Spleen (tissue), 11 donors: ENCODE measurements at regions not wholly inside any gene's neighbourhood (a gene's known extent, or its start where the extent isn't known, plus 50 kb on each side); places are given as distances from the start of the nearest gene placed in this dataset.

Experiments used
- DNase-seq: peaks from one replicate; pipeline ENCODE4 v3.0.0-alpha.2; 2020
- H3K27ac ChIP-seq, 8 donors: fragments of 200-600 bp; sonication (generic) in 7 of 8; 1 replicate in 4 of 8; 2 replicates in 4 of 8; pipeline versions ENCODE4 v1.5.0 to v1.8.0; 2016 to 2021; ENCODE audit warnings: inconsistent platforms in 4 of 8, mild to moderate bottlenecking in 4 of 8, moderate library complexity in 1 of 8
- H3K27me3 ChIP-seq, 7 donors: fragments of 200-600 bp; sonication (generic) in 6 of 7; replicated peaks in 1 of 7; 1 replicate in 4 of 7; 2 replicates in 3 of 7; pipeline versions ENCODE4 v1.5.0 to v1.8.0; 2016 to 2021; ENCODE audit warnings: inconsistent platforms in 3 of 7, mild to moderate bottlenecking in 1 of 7
- H3K36me3 ChIP-seq, 6 donors: fragments of 200-600 bp; sonication (generic) in 5 of 6; 1 replicate in 4 of 6; 2 replicates in 2 of 6; pipeline versions ENCODE4 v1.5.0 to v1.8.0; 2016 to 2021; ENCODE audit warnings: inconsistent platforms in 2 of 6
- H3K4me1 ChIP-seq, 6 donors: fragments of 200-600 bp; sonication (generic) in 5 of 6; 1 replicate in 3 of 6; 2 replicates in 3 of 6; pipeline versions ENCODE4 v1.5.0 to v1.8.0; 2016 to 2021; ENCODE audit warnings: inconsistent platforms in 3 of 6
- H3K4me3 ChIP-seq, 8 donors: fragments of 200-600 bp; sonication (generic) in 7 of 8; 1 replicate in 4 of 8; 2 replicates in 4 of 8; pipeline versions ENCODE4 v1.5.0 to v1.8.0; 2016 to 2021; ENCODE audit warnings: inconsistent platforms in 4 of 8, mild to moderate bottlenecking in 4 of 8, moderate library complexity in 2 of 8
- H3K9me3 ChIP-seq, 8 donors: fragments of 200-600 bp; sonication (generic) in 7 of 8; 1 replicate in 4 of 8; 2 replicates in 4 of 8; pipeline versions ENCODE4 v1.5.0 to v1.8.0; 2016 to 2021; ENCODE audit warnings: inconsistent platforms in 4 of 8
- POLR2A ChIP-seq, 3 donors: fragments of 450-650 bp; IDR thresholded peaks; one replicate each; pipeline ENCODE4 v1.5.1; 2017; ENCODE audit warnings: antibody characterized with exemption in 3 of 3, mild to moderate bottlenecking in 1 of 3
- POLR2AphosphoS5 ChIP-seq, 3 donors: sonication (generic); formaldehyde crosslinking; IDR thresholded peaks; one replicate each; pipeline ENCODE4 v1.5.1; 2017; ENCODE audit warnings: antibody characterized with exemption in 3 of 3
- WGBS, 5 donors: extraction: QIAGEN DNeasy Blood & Tissue Kit in 3 of 5; methylation state at CpG; one replicate each; pipeline versions ENCODE4 v1.1.5 to v1.1.7; 2013 to 2018; 5-methylcytosine and 5-hydroxymethylcytosine counted together
- intact Hi-C: fragments of 100-400 bp; cut with DNase I; formaldehyde crosslinking; loops from one replicate; pipeline ENCODE4 v1.15.0; 2023; ENCODE audit warnings: low total_unique reads
- TF ChIP-seq, protein P1 (sequence below), 11 experiments: fragments of 200-600 bp in 7 of 11; fragments of 450-650 bp in 4 of 11; sonication (generic) in 4 of 11; IDR thresholded peaks in 8 of 11; conservative IDR thresholded peaks in 3 of 11; 1 replicate in 7 of 11; 2 replicates in 4 of 11; pipeline versions ENCODE4 v1.4.0 to v1.8.0; 2016 to 2021; ENCODE audit warnings: antibody characterized with exemption in 11 of 11, inconsistent platforms in 4 of 11, mild to moderate bottlenecking in 1 of 11
- donor health status: healthy with polysubstance abuse.
- donor health status: DM: no; HTN: no; CAD: no; lungs with moderate emphysema.
- donor health status: DM: no; HTN: no; CAD: no.
- donor health status: Bipolar disorder and iron deficiency.
- donor health status: healthy.
- donor health status: DM: no; HTN: no; CAD: no.
- donor health status: DM: yes; HTN: yes; CAD: no.

- H3K4me1 ChIP-seq, result no peaks in the 10 kb centered on the region
- TF ChIP-seq, protein P1, sequence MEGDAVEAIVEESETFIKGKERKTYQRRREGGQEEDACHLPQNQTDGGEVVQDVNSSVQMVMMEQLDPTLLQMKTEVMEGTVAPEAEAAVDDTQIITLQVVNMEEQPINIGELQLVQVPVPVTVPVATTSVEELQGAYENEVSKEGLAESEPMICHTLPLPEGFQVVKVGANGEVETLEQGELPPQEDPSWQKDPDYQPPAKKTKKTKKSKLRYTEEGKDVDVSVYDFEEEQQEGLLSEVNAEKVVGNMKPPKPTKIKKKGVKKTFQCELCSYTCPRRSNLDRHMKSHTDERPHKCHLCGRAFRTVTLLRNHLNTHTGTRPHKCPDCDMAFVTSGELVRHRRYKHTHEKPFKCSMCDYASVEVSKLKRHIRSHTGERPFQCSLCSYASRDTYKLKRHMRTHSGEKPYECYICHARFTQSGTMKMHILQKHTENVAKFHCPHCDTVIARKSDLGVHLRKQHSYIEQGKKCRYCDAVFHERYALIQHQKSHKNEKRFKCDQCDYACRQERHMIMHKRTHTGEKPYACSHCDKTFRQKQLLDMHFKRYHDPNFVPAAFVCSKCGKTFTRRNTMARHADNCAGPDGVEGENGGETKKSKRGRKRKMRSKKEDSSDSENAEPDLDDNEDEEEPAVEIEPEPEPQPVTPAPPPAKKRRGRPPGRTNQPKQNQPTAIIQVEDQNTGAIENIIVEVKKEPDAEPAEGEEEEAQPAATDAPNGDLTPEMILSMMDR (IDR thresholded peaks at IDR 0.05 in 8 of 11, conservative IDR thresholded peaks at IDR 0.05 in 3 of 11), result no peak
- TF ChIP-seq POLR2AphosphoS5 (IDR thresholded peaks at IDR 0.05), result no peak
- H3K36me3 ChIP-seq, result no peaks in the 10 kb centered on the region
- H3K27ac ChIP-seq, result no peak overlapping the region
- H3K4me3 ChIP-seq, result no peak overlapping the region
- intact Hi-C loops, result no loop called here
- H3K27me3 ChIP-seq, result no peaks in the 10 kb centered on the region
- H3K9me3 ChIP-seq, result peaks cover 0 to 8% (median 0%) of the 10 kb centered on the region in 8 donors
- WGBS, 5 donors, result 82 to 88% (median 85%) methylated on average over 5 of the region's 5 CpGs
- DNase-seq, result no peak
Measured at GRCh38 chr3:62936626-62937254, 61.5 kb upstream of the CADPS start.

DNA sequence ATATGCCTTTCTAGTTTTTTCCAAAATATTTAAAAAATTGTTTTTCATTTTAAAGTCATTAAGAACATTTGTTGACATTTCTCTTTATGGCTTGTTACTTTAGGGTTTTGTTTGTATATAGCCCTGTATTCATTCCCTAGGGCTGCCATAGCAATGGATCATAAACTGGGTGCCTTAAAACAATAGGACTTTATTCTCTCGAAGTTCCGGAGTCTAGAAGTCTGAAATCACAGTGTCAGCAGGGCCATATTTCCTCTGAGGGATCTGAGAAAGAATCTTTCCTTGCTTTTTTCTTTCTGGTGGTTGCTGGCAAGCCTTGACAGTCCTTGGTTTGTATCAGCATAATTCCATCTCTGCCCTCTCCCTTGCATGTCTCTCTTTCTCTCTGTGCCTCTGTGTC lies 63.4 kb upstream of the CADPS start:
- H3K36me3 ChIP-seq, result no peaks in the 10 kb centered on the region
- H3K27me3 ChIP-seq, result no peaks in the 10 kb centered on the region
- no peak overlapping the region for H3K4me3 ChIP-seq
- DNase-seq, result no peak
- WGBS, 5 donors, result 75 to 90% (median 85%) methylated on average over 2 of the region's 2 CpGs
- TF ChIP-seq, protein P1 (IDR thresholded peaks at IDR 0.05 in 8 of 11, conservative IDR thresholded peaks at IDR 0.05 in 3 of 11), result no peak
- TF ChIP-seq POLR2A (IDR thresholded peaks at IDR 0.05), result no peak
- no peak for TF ChIP-seq POLR2AphosphoS5 (IDR thresholded peaks at IDR 0.05)
- H3K9me3 ChIP-seq, result peaks cover 0 to 8% (median 0%) of the 10 kb centered on the region in 8 donors
- H3K27ac ChIP-seq, result no peak overlapping the region
- H3K4me1 ChIP-seq, result no peaks in the 10 kb centered on the region
- intact Hi-C loops, result no loop called here

DNA sequence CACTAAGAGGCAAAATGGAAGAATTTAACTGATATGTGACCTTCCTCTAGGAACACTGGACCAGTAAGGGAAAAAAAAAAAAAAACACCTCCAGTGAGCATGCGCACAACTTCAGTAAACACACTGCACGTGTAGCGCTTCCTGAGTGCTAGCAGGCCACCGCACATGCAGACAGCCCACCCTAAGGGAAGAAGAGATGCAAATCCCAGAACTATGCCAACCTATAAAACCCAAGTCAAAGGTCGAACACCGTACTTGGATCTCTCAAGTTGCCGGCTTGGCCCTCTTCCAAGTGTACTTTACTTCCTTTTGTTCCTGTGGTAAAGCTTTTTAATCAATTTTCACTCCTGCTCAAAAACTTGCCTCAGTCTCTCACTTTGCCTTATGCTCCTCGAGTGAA lies 64.5 kb upstream of the CADPS start:
- H3K36me3 ChIP-seq, result no peaks in the 10 kb centered on the region
- H3K27me3 ChIP-seq, result no peaks in the 10 kb centered on the region
- H3K4me3 ChIP-seq, result no peak overlapping the region
- no peaks in the 10 kb centered on the region for H3K4me1 ChIP-seq
- 69 to 83% (median 81%) methylated on average over 8 of the region's 8 CpGs for WGBS, 5 donors
- no peak for TF ChIP-seq POLR2AphosphoS5 (IDR thresholded peaks at IDR 0.05)
- TF ChIP-seq, protein P1 (IDR thresholded peaks at IDR 0.05 in 8 of 11, conservative IDR thresholded peaks at IDR 0.05 in 3 of 11), result no peak
- no peak for TF ChIP-seq POLR2A (IDR thresholded peaks at IDR 0.05)
- H3K9me3 ChIP-seq, result peaks cover 0 to 8% (median 0%) of the 10 kb centered on the region in 8 donors
- no peak for DNase-seq
- H3K27ac ChIP-seq, result no peak overlapping the region
- intact Hi-C loops, result no loop called here

GRCh38 chr3:62940771-62941563 lies 65.8 kb upstream of the CADPS start:
- no peak for DNase-seq
- TF ChIP-seq, protein P1 (IDR thresholded peaks at IDR 0.05 in 8 of 11, conservative IDR thresholded peaks at IDR 0.05 in 3 of 11), result no peak
- no peak for TF ChIP-seq POLR2AphosphoS5 (IDR thresholded peaks at IDR 0.05)
- no peak for TF ChIP-seq POLR2A (IDR thresholded peaks at IDR 0.05)
- intact Hi-C loops, result no loop called here
- Histone ChIP-seq H3K36me3 (no peaks in the 10 kb centered on the region), H3K27ac (no peak overlapping the region), H3K27me3 (no peaks in the 10 kb centered on the region), H3K4me1 (no peaks in the 10 kb centered on the region), H3K9me3 (peaks cover 0 to 8% (median 0%) of the 10 kb centered on the region in 8 donors), H3K4me3 (no peak overlapping the region)
- WGBS, 5 donors, result 54 to 66% (median 62%) methylated on average over 8 of the region's 8 CpGs
